ENCODE measurements at regions not wholly inside any gene's neighbourhood (a gene's known extent, or its start where the extent isn't known, plus 50 kb on each side); places are given as distances from the start of the nearest gene placed in this dataset.

- DNase-seq (ENCODE audit: low read depth in 2 of 2): no peak
These were observed 95.6 kb downstream of the RIPK4 start for GRCh38 chr21:41671212-41671762.

- no peak for DNase-seq (ENCODE audit: low read depth in 2 of 2)
These were observed 96.6 kb downstream of the RIPK4 start for GRCh38 chr21:41670056-41670805.

- DNase-seq (ENCODE audit: low read depth in 2 of 2): no peak
These were observed 97.4 kb downstream of the RIPK4 start for GRCh38 chr21:41669533-41669830.

GRCh38 chr21:41668686-41669532 is 97.9 kb downstream of the RIPK4 start:
- DNase-seq (ENCODE audit: low read depth in 2 of 2): no peak

GRCh38 chr21:41668051-41668541 is 98.8 kb downstream of the RIPK4 start:
- no peak for DNase-seq (ENCODE audit: low read depth in 2 of 2)

GRCh38 chr21:41667136-41667535 is 99.7 kb downstream of the RIPK4 start:
- DNase-seq (ENCODE audit: low read depth in 2 of 2): no peak

- DNase-seq (ENCODE audit: low read depth in 2 of 2): no peak
These were observed 100.2 kb downstream of the RIPK4 start for GRCh38 chr21:41666641-41667081.

- no peak for DNase-seq (ENCODE audit: low read depth in 2 of 2)
These were observed 100.9 kb downstream of the RIPK4 start for GRCh38 chr21:41665766-41666595.

GRCh38 chr21:41664881-41665765 is 101.7 kb downstream of the RIPK4 start:
- DNase-seq (ENCODE audit: low read depth in 2 of 2): no peak

- DNase-seq (ENCODE audit: low read depth in 2 of 2): no peak
These were observed 102.8 kb downstream of the RIPK4 start for GRCh38 chr21:41663805-41664788.

GRCh38 chr21:41662761-41663160 is 104.1 kb downstream of the RIPK4 start:
- DNase-seq (ENCODE audit: low read depth in 2 of 2): no peak

- no peak for DNase-seq (ENCODE audit: low read depth in 2 of 2)
These were observed 104.7 kb downstream of the RIPK4 start for GRCh38 chr21:41662161-41662560.

- DNase-seq (ENCODE audit: low read depth in 2 of 2): no peak
These were observed 106.1 kb downstream of the RIPK4 start for GRCh38 chr21:41660748-41661147.

GRCh38 chr21:41659791-41660560 is 106.9 kb downstream of the RIPK4 start:
- DNase-seq (ENCODE audit: low read depth in 2 of 2): no peak

- no peak for DNase-seq (ENCODE audit: low read depth in 2 of 2)
These were observed 109.8 kb downstream of the RIPK4 start for GRCh38 chr21:41656946-41657525.

- no peak for DNase-seq (ENCODE audit: low read depth in 2 of 2)
These were observed 111.6 kb downstream of the RIPK4 start for GRCh38 chr21:41655259-41655658.

- DNase-seq (ENCODE audit: low read depth in 2 of 2): no peak
These were observed 112.8 kb downstream of the RIPK4 start for GRCh38 chr21:41653954-41654491.

All from activated CD4-positive, alpha-beta T cell treated with anti-CD3 and anti-CD28 coated beads for 24 hours (primary cell).